Endodermal cell (in vitro differentiated cells): ENCODE measurements at regions not wholly inside any gene's neighbourhood (a gene's known extent, or its start where the extent isn't known, plus 50 kb on each side); places are given as distances from the start of the nearest gene placed in this dataset.

Source experiments
- DNase-seq: peaks from one replicate; pipeline ENCODE4 v3.0.0-alpha.2; 2017
- H3K27ac ChIP-seq: 2 replicates; pipeline ENCODE4 v1.5.1; 2013; ENCODE audit warnings: mild to moderate bottlenecking, low read depth, low read length, moderate library complexity
- H3K27me3 ChIP-seq: 2 replicates; pipeline ENCODE4 v1.6.1; 2013; ENCODE audit warnings: mild to moderate bottlenecking, low read length, moderate library complexity; ENCODE audit not compliant: insufficient read depth, control insufficient read depth, poor library complexity, severe bottlenecking
- H3K36me3 ChIP-seq: 2 replicates; pipeline ENCODE4 v1.7.0; 2013; ENCODE audit warnings: mild to moderate bottlenecking, low read length, moderate library complexity; ENCODE audit not compliant: control insufficient read depth, insufficient read depth
- H3K4me1 ChIP-seq: one replicate; pipeline ENCODE4 v1.7.0; 2013; ENCODE audit warnings: low read length; ENCODE audit not compliant: control insufficient read depth, insufficient read depth
- H3K4me3 ChIP-seq: 2 replicates; pipeline ENCODE4 v1.5.1; 2013; ENCODE audit warnings: mild to moderate bottlenecking, low read length, moderate library complexity
- H3K9ac ChIP-seq: 2 replicates; pipeline ENCODE4 v1.6.1; 2013; ENCODE audit warnings: mild to moderate bottlenecking, low read length, moderate library complexity; ENCODE audit not compliant: poor library complexity, severe bottlenecking; ENCODE audit errors: extremely low read depth
- H3K9me3 ChIP-seq: 2 replicates; pipeline ENCODE4 v1.6.1; 2013; ENCODE audit warnings: mild to moderate bottlenecking, low read length, moderate library complexity; ENCODE audit not compliant: control insufficient read depth
- H3K27ac Mint-ChIP-seq: 2 replicates; pipeline ENCODE4 v1.8.0; 2020; ENCODE audit warnings: mixed read lengths
- H3K27me3 Mint-ChIP-seq: 2 replicates; pipeline ENCODE4 v1.8.0; 2021; ENCODE audit warnings: mild to moderate bottlenecking, mixed read lengths; ENCODE audit not compliant: insufficient read depth
- H3K36me3 Mint-ChIP-seq: 2 replicates; pipeline ENCODE4 v1.8.0; 2020; ENCODE audit warnings: low read depth, mixed read lengths
- H3K4me1 Mint-ChIP-seq: 2 replicates; pipeline ENCODE4 v1.8.0; 2020; ENCODE audit warnings: mixed read lengths
- H3K4me3 Mint-ChIP-seq: 2 replicates; pipeline ENCODE4 v1.8.0; 2020; ENCODE audit warnings: mild to moderate bottlenecking, moderate library complexity, mixed read lengths
- H3K9me3 Mint-ChIP-seq: 2 replicates; pipeline ENCODE4 v1.8.0; 2020; ENCODE audit warnings: mild to moderate bottlenecking, mixed read lengths
- WGBS, 2 experiments: methylation state at CpG; one replicate each; pipeline versions ENCODE4 v1.1.5 to v1.1.7; 2013; ENCODE audit warnings: missing lambda C conversion rate in 2 of 2, mixed read lengths in 1 of 2; ENCODE audit not compliant: insufficient coverage in 1 of 2, insufficient read length in 1 of 2; 5-methylcytosine and 5-hydroxymethylcytosine counted together
- TF ChIP-seq, protein P1 (sequence below): fragments of 200-600 bp; sonication (generic); conservative IDR thresholded peaks from 2 replicates; pipeline ENCODE4 v1.5.0; 2021; ENCODE audit warnings: antibody characterized with exemption, mild to moderate bottlenecking

DNA sequence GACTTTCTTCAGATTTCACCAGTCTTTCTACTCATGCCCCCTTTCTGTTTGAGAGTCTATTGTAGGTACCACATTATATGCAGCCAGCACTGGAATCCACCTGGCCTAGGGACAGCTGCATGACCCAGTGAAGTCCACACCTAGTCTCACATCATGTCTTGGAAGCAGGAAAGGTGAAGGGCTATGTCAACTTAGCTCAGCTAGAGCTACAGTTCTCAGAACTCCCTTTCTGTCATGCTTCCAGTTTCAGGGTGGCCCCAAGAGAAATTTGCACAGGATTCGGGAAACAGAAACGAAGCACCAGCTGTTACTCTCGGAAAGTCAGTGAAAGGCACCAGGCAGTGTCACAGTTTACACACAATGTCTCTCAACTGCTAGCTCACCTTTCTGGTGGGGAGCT lies 51.6 kb upstream of the NLRP1 start:
- 88 to 91% methylated on average over 3 of the region's 3 CpGs for WGBS, 2 experiments
- H3K9me3 Mint-ChIP-seq, result no peaks in the 10 kb centered on the region

DNA sequence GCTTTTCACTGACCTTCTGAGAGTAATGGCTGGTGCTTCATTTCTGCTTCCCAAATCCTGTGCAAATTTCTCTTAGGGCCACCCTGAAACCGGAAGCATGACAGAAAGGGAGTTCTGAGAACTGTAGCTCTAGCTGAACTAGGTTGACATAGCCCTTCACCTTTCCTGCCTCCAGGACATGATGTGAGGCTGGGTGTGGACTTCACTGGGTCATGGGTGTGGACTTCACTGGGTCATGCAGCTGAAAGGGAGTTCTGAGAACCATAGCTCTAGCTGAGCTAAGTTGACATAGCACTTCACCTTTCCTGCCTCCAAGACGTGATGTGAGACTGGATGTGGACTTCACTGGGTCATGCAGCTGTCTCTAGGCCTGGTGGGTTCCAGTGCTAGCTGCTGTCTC lies 54.3 kb upstream of the NLRP1 start:
- H3K4me1 Mint-ChIP-seq, result peaks cover 9% of the 10 kb centered on the region
- Histone ChIP-seq H3K9me3 (no peaks in the 10 kb centered on the region), H3K27ac (no peak overlapping the region), H3K9ac (no peak overlapping the region), H3K36me3 (no peaks in the 10 kb centered on the region), H3K4me1 (no peaks in the 10 kb centered on the region), H3K27me3 (no peaks in the 10 kb centered on the region), H3K4me3 (no peak overlapping the region)
- WGBS, 2 experiments, result 82 to 94% methylated on average over 2 of the region's 2 CpGs
- no peaks in the 10 kb centered on the region for H3K36me3 Mint-ChIP-seq
- TF ChIP-seq, protein P1, sequence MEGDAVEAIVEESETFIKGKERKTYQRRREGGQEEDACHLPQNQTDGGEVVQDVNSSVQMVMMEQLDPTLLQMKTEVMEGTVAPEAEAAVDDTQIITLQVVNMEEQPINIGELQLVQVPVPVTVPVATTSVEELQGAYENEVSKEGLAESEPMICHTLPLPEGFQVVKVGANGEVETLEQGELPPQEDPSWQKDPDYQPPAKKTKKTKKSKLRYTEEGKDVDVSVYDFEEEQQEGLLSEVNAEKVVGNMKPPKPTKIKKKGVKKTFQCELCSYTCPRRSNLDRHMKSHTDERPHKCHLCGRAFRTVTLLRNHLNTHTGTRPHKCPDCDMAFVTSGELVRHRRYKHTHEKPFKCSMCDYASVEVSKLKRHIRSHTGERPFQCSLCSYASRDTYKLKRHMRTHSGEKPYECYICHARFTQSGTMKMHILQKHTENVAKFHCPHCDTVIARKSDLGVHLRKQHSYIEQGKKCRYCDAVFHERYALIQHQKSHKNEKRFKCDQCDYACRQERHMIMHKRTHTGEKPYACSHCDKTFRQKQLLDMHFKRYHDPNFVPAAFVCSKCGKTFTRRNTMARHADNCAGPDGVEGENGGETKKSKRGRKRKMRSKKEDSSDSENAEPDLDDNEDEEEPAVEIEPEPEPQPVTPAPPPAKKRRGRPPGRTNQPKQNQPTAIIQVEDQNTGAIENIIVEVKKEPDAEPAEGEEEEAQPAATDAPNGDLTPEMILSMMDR, result no peak
- no peak overlapping the region for H3K4me3 Mint-ChIP-seq
- H3K9me3 Mint-ChIP-seq, result no peaks in the 10 kb centered on the region
- H3K27ac Mint-ChIP-seq, result no peak overlapping the region
- DNase-seq, result no peak
- H3K27me3 Mint-ChIP-seq, result peaks cover 8% of the 10 kb centered on the region

More for the DNA sequence above, 51.6 kb upstream of the NLRP1 start:
- Histone ChIP-seq H3K36me3 (no peaks in the 10 kb centered on the region), H3K9ac (no peak overlapping the region), H3K4me1 (no peaks in the 10 kb centered on the region), H3K27ac (no peak overlapping the region), H3K27me3 (peaks cover 9% of the 10 kb centered on the region), H3K4me3 (no peak overlapping the region), H3K9me3 (no peaks in the 10 kb centered on the region)
- TF ChIP-seq, protein P1, result no peak
- H3K27me3 Mint-ChIP-seq, result peaks cover 4% of the 10 kb centered on the region
- no peaks in the 10 kb centered on the region for H3K36me3 Mint-ChIP-seq
- H3K27ac Mint-ChIP-seq, result no peak overlapping the region
- H3K4me3 Mint-ChIP-seq, result no peak overlapping the region
- H3K4me1 Mint-ChIP-seq, result peaks cover 9% of the 10 kb centered on the region
- DNase-seq, result no peak

DNA sequence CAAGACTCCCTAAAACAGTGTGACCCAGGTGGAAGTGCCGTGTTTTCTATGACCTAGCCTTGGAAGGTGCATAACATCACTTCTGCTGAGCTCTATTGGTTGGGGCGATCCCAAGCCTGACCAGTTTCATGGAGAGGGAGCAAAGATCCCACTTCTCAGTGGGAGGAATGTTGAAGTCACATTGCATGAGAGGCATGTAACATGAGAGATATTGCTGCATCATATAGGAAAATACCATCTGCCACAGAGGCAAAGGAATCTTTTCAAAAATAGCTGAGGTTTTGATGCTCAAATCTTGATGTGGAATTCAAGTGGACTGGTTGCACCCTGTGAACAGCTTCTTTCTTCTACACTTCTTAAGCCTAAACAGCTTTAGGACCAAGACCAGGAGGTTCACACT lies 56.4 kb upstream of the NLRP1 start:
- no peak overlapping the region for H3K27ac Mint-ChIP-seq
- no peak for DNase-seq
- no peak overlapping the region for H3K9ac ChIP-seq
- H3K4me3 ChIP-seq, result no peak overlapping the region
- WGBS, 2 experiments, result 92 to 94% methylated on average over 1 to 2 of the region's 2 CpGs
- TF ChIP-seq, protein P1, result no peak
- H3K9me3 Mint-ChIP-seq, result no peaks in the 10 kb centered on the region
- H3K9me3 ChIP-seq, result no peaks in the 10 kb centered on the region
- no peaks in the 10 kb centered on the region for H3K27me3 ChIP-seq
- H3K27me3 Mint-ChIP-seq, result peaks cover 8% of the 10 kb centered on the region
- H3K36me3 Mint-ChIP-seq, result no peaks in the 10 kb centered on the region
- no peak overlapping the region for H3K4me3 Mint-ChIP-seq
- no peak overlapping the region for H3K27ac ChIP-seq
- H3K36me3 ChIP-seq, result no peaks in the 10 kb centered on the region
- H3K4me1 Mint-ChIP-seq, result peaks cover 9% of the 10 kb centered on the region
- H3K4me1 ChIP-seq, result no peaks in the 10 kb centered on the region
